A549 (cell line): ENCODE measurements at regions not wholly inside any gene's neighbourhood (a gene's known extent, or its start where the extent isn't known, plus 50 kb on each side); places are given as distances from the start of the nearest gene placed in this dataset.

Experiments used
- ATAC-seq, 2 experiments: fragments of 200-7000 bp in 1 of 2; fragments of >200 bp in 1 of 2; cut with Nextera tagmentation in 1 of 2; cut with Tn5 transposase in 1 of 2; 3 replicates each; pipeline versions ENCODE4 v1.8.0 to v1.9.1; 2018 to 2020; ENCODE audit warnings: mild to moderate bottlenecking in 1 of 2, moderate library complexity in 1 of 2
- CTCF ChIA-PET: fragments of 300-600 bp; sonication (Branson Sonifier 250); formaldehyde crosslinking; extraction: SDS; loops from one replicate; lab custom pipeline; 2021; ENCODE audit warnings: antibody characterized with exemption, inconsistent platforms; lab: Yijun Ruan, JAX
- POLR2A ChIA-PET: fragments of 350-600 bp; formaldehyde crosslinking; extraction: SDS; loops from one replicate; lab custom pipeline; 2021; ENCODE audit warnings: antibody characterized with exemption, inconsistent platforms; lab: Yijun Ruan, JAX
- DNase-seq, 2 experiments: peaks; one replicate each; pipeline versions ENCODE4 v3.0.0 to v3.0.0-alpha.2; 2011 to 2016; ENCODE audit warnings: low read depth in 1 of 2, low spot score in 1 of 2
- FAIRE-seq: peaks from 2 replicates; lab custom pipeline; 2011; peaks lifted over from hg19 to GRCh38; lab: Jason Lieb, UNC
- H3K27ac ChIP-seq, 2 experiments: fragments of >200 bp; sonication (Bioruptor Twin); formaldehyde crosslinking; 3 replicates each; pipeline ENCODE4 v1.5.1; 2016 to 2017
- H3K4me1 ChIP-seq: fragments of >200 bp; sonication (Bioruptor Twin); formaldehyde crosslinking; 3 replicates; pipeline ENCODE4 v1.6.1; 2016
- H3K4me2 ChIP-seq: fragments of >200 bp; sonication (Bioruptor Twin); formaldehyde crosslinking; 3 replicates; pipeline ENCODE4 v1.6.1; 2016
- H3K4me3 ChIP-seq: fragments of >200 bp; sonication (Bioruptor Twin); formaldehyde crosslinking; 3 replicates; pipeline ENCODE4 v1.5.1; 2016
- H3K9me3 ChIP-seq: fragments of >200 bp; sonication (Bioruptor Twin); formaldehyde crosslinking; 3 replicates; pipeline ENCODE4 v1.6.1; 2016
- CBX2 ChIP-seq: fragments of 200-600 bp; sonication (generic); IDR thresholded peaks from 2 replicates; pipeline ENCODE4 v1.6.1; 2016; ENCODE audit warnings: low read depth, mild to moderate bottlenecking, borderline replicate concordance
- CBX8 ChIP-seq: fragments of 200-600 bp; sonication (generic); IDR thresholded peaks from 2 replicates; pipeline ENCODE4 v1.6.1; 2016
- CEBPB ChIP-seq, 2 experiments: fragments of >200 bp in 1 of 2; sonication (Bioruptor Twin) in 1 of 2; formaldehyde crosslinking in 1 of 2; IDR thresholded peaks; 2 replicates each; pipeline ENCODE4 v1.6.1; 2012 to 2016
- EHF ChIP-seq: fragments of 250-450 bp; sonication (Bioruptor Pico); IDR thresholded peaks from 2 replicates; pipeline ENCODE4 v1.5.0; 2020; ENCODE audit warnings: mild to moderate bottlenecking
- EHMT2 ChIP-seq: fragments of 200-600 bp; sonication (generic); IDR thresholded peaks from 2 replicates; pipeline ENCODE4 v1.6.1; 2016; ENCODE audit warnings: antibody characterized with exemption, low read depth, mild to moderate bottlenecking, moderate library complexity
- EP300 ChIP-seq, 2 experiments: fragments of >200 bp; sonication (Bioruptor Twin); formaldehyde crosslinking; IDR thresholded peaks; 2 replicates in 1 of 2; 3 replicates in 1 of 2; pipeline ENCODE4 v1.6.1; 2016 to 2017
- FOSB ChIP-seq: fragments of 250-450 bp; sonication (Bioruptor Pico); IDR thresholded peaks from 2 replicates; pipeline ENCODE4 v1.5.0; 2020; ENCODE audit warnings: mild to moderate bottlenecking, moderate library complexity
- FOSL2 ChIP-seq, 2 experiments: fragments of 450-650 bp in 1 of 2; fragments of >200 bp in 1 of 2; sonication (Bioruptor Twin) in 1 of 2; formaldehyde crosslinking; IDR thresholded peaks; 2 replicates each; pipeline versions ENCODE4 v1.5.0 to v1.6.1; 2016 to 2020; ENCODE audit warnings: mild to moderate bottlenecking in 1 of 2, moderate library complexity in 1 of 2
- GATA3 ChIP-seq: IDR thresholded peaks from 2 replicates; pipeline ENCODE4 v1.6.1; 2012; ENCODE audit warnings: borderline replicate concordance
- HEYL ChIP-seq: fragments of 250-450 bp; sonication (Bioruptor Pico); IDR thresholded peaks from 2 replicates; pipeline ENCODE4 v1.8.0; 2021; ENCODE audit warnings: mild to moderate bottlenecking, moderate library complexity
- NR3C1 ChIP-seq: fragments of >200 bp; sonication (Bioruptor Twin); formaldehyde crosslinking; IDR thresholded peaks from 3 replicates; pipeline ENCODE4 v1.6.1; 2017
- POLR2A ChIP-seq: IDR thresholded peaks from 2 replicates; pipeline ENCODE4 v1.6.1; 2012; ENCODE audit warnings: mild to moderate bottlenecking, low read length
- TP53 ChIP-seq: fragments of 250-450 bp; sonication (Bioruptor Pico); IDR thresholded peaks from 2 replicates; pipeline ENCODE4 v1.5.0; 2021; ENCODE audit warnings: mild to moderate bottlenecking, moderate library complexity
- ZC3H11A ChIP-seq: fragments of 450-650 bp; IDR thresholded peaks from 2 replicates; pipeline ENCODE4 v1.6.1; 2014; ENCODE audit warnings: antibody characterized with exemption, mild to moderate bottlenecking
- ZFP36 ChIP-seq: fragments of 450-650 bp; IDR thresholded peaks from 2 replicates; pipeline ENCODE4 v1.6.1; 2014; ENCODE audit warnings: borderline replicate concordance; ENCODE audit not compliant: partially characterized antibody
- WGBS: methylation state at CpG from one replicate; pipeline ENCODE4 v1.1.6; 2017; ENCODE audit errors: missing lambda C conversion rate; 5-methylcytosine and 5-hydroxymethylcytosine counted together
- TF ChIP-seq, protein P1 (sequence below): fragments of 200-600 bp; sonication (generic); IDR thresholded peaks from 2 replicates; pipeline ENCODE4 v1.6.1; 2016; ENCODE audit warnings: antibody characterized with exemption, mild to moderate bottlenecking, moderate library complexity
- TF ChIP-seq, protein P2 (sequence below): fragments of >200 bp; sonication (Bioruptor Twin); formaldehyde crosslinking; IDR thresholded peaks from 2 replicates; pipeline ENCODE4 v1.6.1; 2016
- TF ChIP-seq, protein P3 (sequence below): IDR thresholded peaks from 2 replicates; pipeline ENCODE4 v1.6.1; 2012; ENCODE audit warnings: low read depth, borderline replicate concordance
- TF ChIP-seq, protein P4 (sequence below): fragments of >200 bp; sonication (Bioruptor Twin); formaldehyde crosslinking; IDR thresholded peaks from 3 replicates; pipeline ENCODE4 v1.6.1; 2016
- TF ChIP-seq, protein P5 (sequence below): IDR thresholded peaks from 2 replicates; pipeline ENCODE4 v1.6.1; 2012

DNA sequence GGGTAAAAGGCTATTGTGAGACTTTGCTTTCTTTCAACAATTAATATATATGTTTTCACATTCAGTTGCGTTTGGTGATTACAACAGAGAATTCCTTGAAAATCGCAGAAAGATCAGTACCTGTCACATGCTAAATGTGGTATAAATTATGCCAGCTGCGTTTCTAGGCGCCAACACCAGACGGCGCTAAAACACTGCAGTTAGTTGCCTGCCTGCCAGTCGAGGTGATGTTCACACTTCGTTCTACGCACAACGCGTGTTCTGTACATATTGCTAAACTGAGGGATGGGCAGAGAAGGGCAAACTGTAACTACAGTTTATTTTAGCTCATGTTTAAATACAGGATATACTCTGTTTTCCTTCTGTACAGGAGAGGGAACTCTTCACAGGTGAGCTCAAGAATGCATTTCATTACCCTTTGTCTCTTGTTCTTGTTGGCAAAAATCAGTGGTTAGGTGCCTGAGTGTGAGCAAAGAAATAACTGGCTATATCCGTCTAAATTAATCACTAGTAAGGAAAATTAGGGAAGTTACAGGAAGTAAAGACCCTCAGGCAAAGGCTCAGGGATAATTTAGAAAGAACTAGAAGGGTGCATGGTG, 100.1 kb upstream of the RGS17 start (continued):
- TF ChIP-seq, protein P1, sequence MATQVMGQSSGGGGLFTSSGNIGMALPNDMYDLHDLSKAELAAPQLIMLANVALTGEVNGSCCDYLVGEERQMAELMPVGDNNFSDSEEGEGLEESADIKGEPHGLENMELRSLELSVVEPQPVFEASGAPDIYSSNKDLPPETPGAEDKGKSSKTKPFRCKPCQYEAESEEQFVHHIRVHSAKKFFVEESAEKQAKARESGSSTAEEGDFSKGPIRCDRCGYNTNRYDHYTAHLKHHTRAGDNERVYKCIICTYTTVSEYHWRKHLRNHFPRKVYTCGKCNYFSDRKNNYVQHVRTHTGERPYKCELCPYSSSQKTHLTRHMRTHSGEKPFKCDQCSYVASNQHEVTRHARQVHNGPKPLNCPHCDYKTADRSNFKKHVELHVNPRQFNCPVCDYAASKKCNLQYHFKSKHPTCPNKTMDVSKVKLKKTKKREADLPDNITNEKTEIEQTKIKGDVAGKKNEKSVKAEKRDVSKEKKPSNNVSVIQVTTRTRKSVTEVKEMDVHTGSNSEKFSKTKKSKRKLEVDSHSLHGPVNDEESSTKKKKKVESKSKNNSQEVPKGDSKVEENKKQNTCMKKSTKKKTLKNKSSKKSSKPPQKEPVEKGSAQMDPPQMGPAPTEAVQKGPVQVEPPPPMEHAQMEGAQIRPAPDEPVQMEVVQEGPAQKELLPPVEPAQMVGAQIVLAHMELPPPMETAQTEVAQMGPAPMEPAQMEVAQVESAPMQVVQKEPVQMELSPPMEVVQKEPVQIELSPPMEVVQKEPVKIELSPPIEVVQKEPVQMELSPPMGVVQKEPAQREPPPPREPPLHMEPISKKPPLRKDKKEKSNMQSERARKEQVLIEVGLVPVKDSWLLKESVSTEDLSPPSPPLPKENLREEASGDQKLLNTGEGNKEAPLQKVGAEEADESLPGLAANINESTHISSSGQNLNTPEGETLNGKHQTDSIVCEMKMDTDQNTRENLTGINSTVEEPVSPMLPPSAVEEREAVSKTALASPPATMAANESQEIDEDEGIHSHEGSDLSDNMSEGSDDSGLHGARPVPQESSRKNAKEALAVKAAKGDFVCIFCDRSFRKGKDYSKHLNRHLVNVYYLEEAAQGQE: no peak
- no peak for TF ChIP-seq TP53 (CRISPR knock-in tag)
- TF ChIP-seq, protein P2, sequence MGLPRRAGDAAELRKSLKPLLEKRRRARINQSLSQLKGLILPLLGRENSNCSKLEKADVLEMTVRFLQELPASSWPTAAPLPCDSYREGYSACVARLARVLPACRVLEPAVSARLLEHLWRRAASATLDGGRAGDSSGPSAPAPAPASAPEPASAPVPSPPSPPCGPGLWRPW: no peak

DNA sequence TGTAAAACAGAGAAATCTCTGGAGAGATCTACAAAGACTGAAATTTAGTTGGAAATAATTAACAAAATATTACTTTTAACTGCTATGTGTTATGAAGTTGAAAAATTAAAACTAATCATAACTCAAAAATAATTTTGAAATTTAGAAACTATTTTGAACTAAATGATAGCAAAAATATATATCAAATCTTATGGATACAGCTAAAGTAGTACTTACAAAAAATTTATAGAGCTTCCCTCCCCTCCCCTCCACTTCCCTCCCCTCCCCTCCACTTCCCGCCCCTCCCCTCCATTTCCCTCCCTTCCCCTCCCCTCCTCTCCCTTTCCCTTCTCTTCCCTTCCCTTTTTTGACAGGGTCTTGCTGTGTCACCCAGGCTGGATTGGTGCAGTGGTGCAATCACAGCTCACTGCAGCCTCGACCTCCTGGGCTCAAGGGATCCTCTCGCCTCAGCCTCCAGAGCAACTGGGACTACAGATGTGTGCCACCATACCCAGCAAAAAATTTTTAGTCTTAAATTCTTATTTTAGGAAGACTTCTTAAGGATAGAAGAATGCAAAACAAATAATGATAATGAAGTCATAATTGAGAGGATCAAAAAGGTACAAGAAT, 87.2 kb upstream of the RGS17 start:
- Histone ChIP-seq H3K4me2 (no peak overlapping the region), H3K27ac (no peak overlapping the region), H3K9me3 (no peaks in the 10 kb centered on the region), H3K4me3 (no peak overlapping the region), H3K4me1 (no peaks in the 10 kb centered on the region)
- no peak for DNase-seq
- ATAC-seq: no peak
- CTCF ChIA-PET: interaction anchor here (1.0 kb wide), 1 partner anchor 13 kb away, joined by 3 read pairs; no protein-coding TSS in a partner anchor
- POLR2A ChIA-PET: no interaction called here
- WGBS: 54% methylated on average over 2 of the region's 3 CpGs
- no peak for FAIRE-seq
- TF ChIP-seq EP300 (IDR thresholded peaks at IDR 0.05) (no peak), TP53 (CRISPR knock-in tag) (no peak), GATA3 (no peak), NR3C1 (no peak), ZFP36 (no peak), FOSL2 (IDR thresholded peaks at IDR 0.05) (no peak), FOSL2 (CRISPR knock-in tag; IDR thresholded peaks at IDR 0.05) (no peak), CEBPB (IDR thresholded peaks at IDR 0.05) (no peak), CBX8 (no peak), HEYL (CRISPR knock-in tag) (no peak), ZC3H11A (no peak), CBX2 (no peak), POLR2A (no peak)
- TF ChIP-seq, protein P3, sequence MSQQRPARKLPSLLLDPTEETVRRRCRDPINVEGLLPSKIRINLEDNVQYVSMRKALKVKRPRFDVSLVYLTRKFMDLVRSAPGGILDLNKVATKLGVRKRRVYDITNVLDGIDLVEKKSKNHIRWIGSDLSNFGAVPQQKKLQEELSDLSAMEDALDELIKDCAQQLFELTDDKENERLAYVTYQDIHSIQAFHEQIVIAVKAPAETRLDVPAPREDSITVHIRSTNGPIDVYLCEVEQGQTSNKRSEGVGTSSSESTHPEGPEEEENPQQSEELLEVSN: no peak
- TF ChIP-seq, protein P4, sequence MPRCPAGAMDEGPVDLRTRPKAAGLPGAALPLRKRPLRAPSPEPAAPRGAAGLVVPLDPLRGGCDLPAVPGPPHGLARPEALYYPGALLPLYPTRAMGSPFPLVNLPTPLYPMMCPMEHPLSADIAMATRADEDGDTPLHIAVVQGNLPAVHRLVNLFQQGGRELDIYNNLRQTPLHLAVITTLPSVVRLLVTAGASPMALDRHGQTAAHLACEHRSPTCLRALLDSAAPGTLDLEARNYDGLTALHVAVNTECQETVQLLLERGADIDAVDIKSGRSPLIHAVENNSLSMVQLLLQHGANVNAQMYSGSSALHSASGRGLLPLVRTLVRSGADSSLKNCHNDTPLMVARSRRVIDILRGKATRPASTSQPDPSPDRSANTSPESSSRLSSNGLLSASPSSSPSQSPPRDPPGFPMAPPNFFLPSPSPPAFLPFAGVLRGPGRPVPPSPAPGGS: no peak
- TF ChIP-seq, protein P5, sequence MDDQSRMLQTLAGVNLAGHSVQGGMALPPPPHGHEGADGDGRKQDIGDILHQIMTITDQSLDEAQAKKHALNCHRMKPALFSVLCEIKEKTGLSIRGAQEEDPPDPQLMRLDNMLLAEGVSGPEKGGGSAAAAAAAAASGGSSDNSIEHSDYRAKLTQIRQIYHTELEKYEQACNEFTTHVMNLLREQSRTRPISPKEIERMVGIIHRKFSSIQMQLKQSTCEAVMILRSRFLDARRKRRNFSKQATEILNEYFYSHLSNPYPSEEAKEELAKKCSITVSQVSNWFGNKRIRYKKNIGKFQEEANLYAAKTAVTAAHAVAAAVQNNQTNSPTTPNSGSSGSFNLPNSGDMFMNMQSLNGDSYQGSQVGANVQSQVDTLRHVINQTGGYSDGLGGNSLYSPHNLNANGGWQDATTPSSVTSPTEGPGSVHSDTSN: no peak

DNA sequence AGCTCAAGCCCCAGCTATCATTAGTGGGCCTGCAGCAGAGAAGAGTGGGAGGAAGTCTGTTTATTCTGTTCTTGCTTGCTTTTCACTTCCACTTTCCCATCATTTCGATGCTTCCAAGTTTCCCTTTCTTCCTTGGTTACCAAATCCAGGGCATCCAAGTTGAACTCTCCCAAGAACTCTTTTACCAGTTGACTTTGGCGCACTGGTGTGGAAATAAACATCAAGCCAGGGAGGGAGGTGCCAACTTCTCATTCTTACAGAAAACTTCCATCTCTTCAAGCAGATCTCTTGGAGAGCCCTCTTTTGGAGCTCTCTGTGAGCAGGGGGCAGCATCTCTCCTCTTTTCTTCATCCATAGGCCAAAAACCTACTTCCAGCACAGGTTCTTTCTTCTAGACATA, 85.7 kb upstream of the RGS17 start:
- POLR2A ChIA-PET: no interaction called here

More for the DNA sequence above, 85.7 kb upstream of the RGS17 start:
- CTCF ChIA-PET: no interaction called here
- WGBS: 56% methylated on average over 2 of the region's 2 CpGs
- no peak for ATAC-seq
- Histone ChIP-seq H3K4me1 (no peaks in the 10 kb centered on the region), H3K4me3 (no peak overlapping the region), H3K9me3 (no peaks in the 10 kb centered on the region), H3K4me2 (no peak overlapping the region), H3K27ac (no peak overlapping the region)
- FAIRE-seq: no peak
- TF ChIP-seq CEBPB (IDR thresholded peaks at IDR 0.05) (no peak), FOSB (CRISPR knock-in tag) (no peak), EP300 (IDR thresholded peaks at IDR 0.05) (no peak), EHF (no peak), EHMT2 (no peak), FOSL2 (IDR thresholded peaks at IDR 0.05) (no peak), FOSL2 (CRISPR knock-in tag; IDR thresholded peaks at IDR 0.05) (no peak)
- DNase-seq: no peak
